ELR (cell line): ENCODE measurements at regions not wholly inside any gene's neighbourhood (a gene's known extent, or its start where the extent isn't known, plus 50 kb on each side); places are given as distances from the start of the nearest gene placed in this dataset.
"Not testable (repeated sequence)": the region's sequence is repeated elsewhere in the genome, so short reads cannot be mapped to it uniquely, and the experiment has no call there.

ENCODE experiments used
- DNase-seq: peaks from one replicate; pipeline ENCODE4 v3.0.0-alpha.2; 2015; ENCODE audit warnings: low read depth

- no peak for DNase-seq
Measured at GRCh38 chr14:105857826-105858675, 331.7 kb downstream of the TMEM121 start.

GRCh38 chr14:105858676-105859025 lies 332.3 kb downstream of the TMEM121 start:
- DNase-seq, result no peak

GRCh38 chr14:105859073-105859716 lies 332.8 kb downstream of the TMEM121 start:
- not testable (repeated sequence) for DNase-seq

- DNase-seq, result no peak
Measured at GRCh38 chr14:105859717-105860614, 333.6 kb downstream of the TMEM121 start.

- DNase-seq, result no peak
Measured at GRCh38 chr14:105860615-105861580, 334.5 kb downstream of the TMEM121 start.

- no peak for DNase-seq
Measured at GRCh38 chr14:105861985-105862465, 335.6 kb downstream of the TMEM121 start.

GRCh38 chr14:105862581-105863239 lies 336.3 kb downstream of the TMEM121 start:
- DNase-seq, result no peak

GRCh38 chr14:105863296-105864108 lies 337.1 kb downstream of the TMEM121 start:
- no peak for DNase-seq

GRCh38 chr14:105864116-105864515 lies 337.7 kb downstream of the TMEM121 start:
- no peak for DNase-seq

GRCh38 chr14:105864651-105865265 lies 338.4 kb downstream of the TMEM121 start:
- no peak for DNase-seq

GRCh38 chr14:105865266-105865903 lies 339.0 kb downstream of the TMEM121 start:
- no peak for DNase-seq

- no peak for DNase-seq
Measured at GRCh38 chr14:105865904-105866840, 339.8 kb downstream of the TMEM121 start.

GRCh38 chr14:105866841-105867321 lies 340.5 kb downstream of the TMEM121 start:
- DNase-seq, result no peak

- no peak for DNase-seq
Measured at GRCh38 chr14:105867961-105868599, 341.7 kb downstream of the TMEM121 start.

GRCh38 chr14:105871590-105871989 lies 345.2 kb downstream of the TMEM121 start:
- no peak for DNase-seq

- no peak for DNase-seq
Measured at GRCh38 chr14:105873870-105874512, 347.6 kb downstream of the TMEM121 start.
